Left lobe of liver (tissue), 2 donors: ENCODE measurements at regions not wholly inside any gene's neighbourhood (a gene's known extent, or its start where the extent isn't known, plus 50 kb on each side); places are given as distances from the start of the nearest gene placed in this dataset.
A peak's percentile ranks its signal among the peaks of the same experiment; 100 is the strongest.
"Not testable (repeated sequence)": the region's sequence is repeated elsewhere in the genome, so short reads cannot be mapped to it uniquely, and the experiment has no call there.

Experiments
- ATAC-seq: fragments of 200-7000 bp; cut with Tn5 transposase; one replicate; pipeline ENCODE4 v1.9.1; 2020; ENCODE audit warnings: mild to moderate bottlenecking, moderate library complexity
- DNase-seq: peaks from one replicate; pipeline ENCODE4 v3.0.0-alpha.2; 2020; ENCODE audit warnings: low spot score
- donor health status: DM: no; HTN: no; CAD: no; lungs with moderate emphysema.
- donor health status: DM: no; HTN: yes; CAD: no.

GRCh38 chr16:56029026-56029425, 153.9 kb upstream of the CES5A start:
- DNase-seq (no peak), ATAC-seq (no peak)

GRCh38 chr16:56022818-56023217, 147.6 kb upstream of the CES5A start:
- DNase-seq (no peak), ATAC-seq (no peak)

DNA sequence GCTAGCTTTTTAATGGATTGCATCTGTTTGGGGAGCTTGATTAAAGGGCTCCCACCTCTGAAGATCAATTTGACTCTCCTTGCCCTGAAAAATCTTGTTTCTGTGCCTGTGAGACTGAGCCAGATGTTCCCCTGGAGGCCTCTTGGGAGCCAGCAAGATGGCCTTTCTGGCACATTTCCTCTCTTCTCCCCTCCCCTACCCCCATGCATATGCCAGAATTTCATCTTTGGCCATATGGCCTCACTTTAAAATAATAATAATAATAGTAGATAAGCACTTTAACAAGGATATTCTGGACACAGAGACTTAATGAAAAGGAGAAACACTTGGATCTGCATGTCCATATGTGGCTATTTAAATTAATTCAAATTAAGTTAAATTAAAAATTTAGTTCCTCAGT, 144.1 kb upstream of the CES5A start:
- ATAC-seq (no peak), DNase-seq (no peak)

DNA sequence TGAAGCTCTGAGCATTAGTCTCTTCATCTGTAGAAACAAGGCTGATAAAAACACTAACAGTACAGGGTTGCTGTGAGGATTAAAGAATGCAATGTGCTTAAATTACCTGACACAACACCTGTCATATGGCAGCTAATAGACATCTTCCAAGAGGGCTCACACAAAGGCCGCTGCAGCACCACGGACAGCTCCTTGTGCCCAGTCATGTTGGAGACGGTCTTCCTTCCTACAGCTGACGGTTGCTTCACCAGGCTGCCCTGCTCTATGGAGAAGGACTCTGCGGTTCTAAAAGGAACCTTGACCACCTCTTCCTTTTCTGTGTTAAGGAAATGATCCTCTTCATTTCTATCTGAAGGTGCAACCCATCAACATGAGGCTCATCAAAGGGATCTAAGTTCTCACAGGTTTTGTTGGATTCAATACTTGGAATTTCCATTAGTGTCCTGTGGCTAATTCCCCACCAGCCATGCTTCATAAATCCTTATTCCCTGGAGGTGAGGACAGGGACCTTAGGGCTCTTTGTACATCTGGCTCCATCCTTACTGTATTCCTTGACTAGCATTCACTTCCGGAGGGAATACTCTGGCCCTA, 138.9 kb upstream of the CES5A start:
- DNase-seq: peak; percentile 56
- ATAC-seq: peak; percentile 85

DNA sequence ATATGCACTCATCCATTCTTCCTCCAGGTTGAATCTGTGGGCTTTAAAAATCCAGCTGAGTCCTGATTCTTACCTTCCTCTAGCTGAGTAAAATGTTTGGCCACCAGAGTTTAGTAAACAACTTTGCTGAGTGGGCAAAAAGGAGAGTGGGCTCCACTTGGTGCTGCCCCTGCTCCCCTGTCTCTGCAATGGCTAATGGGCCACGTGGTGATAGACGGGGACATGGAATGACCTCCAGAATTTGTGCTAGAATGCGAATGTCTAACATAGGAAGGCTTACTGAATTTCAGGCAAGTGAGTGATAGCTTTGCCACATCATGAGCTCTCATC, 137.3 kb upstream of the CES5A start:
- no peak for ATAC-seq
- DNase-seq: no peak

DNA sequence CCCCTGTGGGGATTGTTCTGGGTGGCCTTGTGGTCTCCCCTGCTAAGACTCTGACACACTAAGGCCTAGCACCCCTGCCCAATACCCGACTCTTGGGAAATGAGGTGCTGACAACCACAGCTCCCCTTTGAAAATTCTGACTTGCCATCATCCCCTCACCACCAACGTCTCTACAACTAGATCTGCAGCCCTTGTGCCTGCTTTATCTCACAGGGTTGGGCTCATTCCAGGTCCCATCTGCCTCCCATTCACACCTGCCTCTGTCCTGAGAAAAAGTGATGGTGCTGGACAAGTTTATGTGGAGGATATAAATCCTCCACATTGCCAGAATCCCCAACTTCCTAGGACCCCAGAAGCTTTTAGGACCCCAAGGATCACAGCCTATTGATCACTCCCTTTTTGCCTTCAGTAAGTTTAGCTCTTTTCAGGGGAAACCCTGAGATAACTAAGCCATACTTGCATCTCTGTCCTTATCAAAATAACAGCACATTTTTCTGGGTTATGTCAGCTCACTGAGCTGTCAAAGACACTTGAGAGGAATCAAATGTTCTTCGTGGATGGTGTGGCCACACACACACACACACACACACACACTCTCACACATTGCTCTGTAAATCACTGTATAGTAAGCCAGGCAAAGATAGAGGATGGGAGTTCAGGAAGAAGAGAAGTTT, 136.8 kb upstream of the CES5A start:
- ATAC-seq (no peak), DNase-seq (no peak)

DNA sequence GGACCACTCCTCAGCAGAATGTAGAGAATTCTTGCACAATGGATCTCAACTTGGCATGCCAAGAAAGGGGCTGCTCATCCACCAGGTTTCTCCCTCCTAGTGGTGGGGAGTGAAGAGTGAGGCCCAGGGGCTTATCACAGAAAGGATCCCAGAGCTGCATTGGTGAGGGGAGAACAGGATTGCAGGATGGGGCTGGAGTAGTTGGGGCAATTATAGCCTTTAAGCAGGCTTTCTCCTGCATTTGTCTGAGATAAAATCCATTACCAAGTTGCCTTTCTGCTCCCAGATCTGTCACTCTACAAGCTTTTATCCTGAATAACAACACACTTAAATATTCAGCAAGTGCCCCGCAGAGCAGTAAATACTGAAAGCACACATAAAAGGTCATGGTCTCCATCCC, 130.8 kb upstream of the CES5A start:
- ATAC-seq: no peak
- no peak for DNase-seq

DNA sequence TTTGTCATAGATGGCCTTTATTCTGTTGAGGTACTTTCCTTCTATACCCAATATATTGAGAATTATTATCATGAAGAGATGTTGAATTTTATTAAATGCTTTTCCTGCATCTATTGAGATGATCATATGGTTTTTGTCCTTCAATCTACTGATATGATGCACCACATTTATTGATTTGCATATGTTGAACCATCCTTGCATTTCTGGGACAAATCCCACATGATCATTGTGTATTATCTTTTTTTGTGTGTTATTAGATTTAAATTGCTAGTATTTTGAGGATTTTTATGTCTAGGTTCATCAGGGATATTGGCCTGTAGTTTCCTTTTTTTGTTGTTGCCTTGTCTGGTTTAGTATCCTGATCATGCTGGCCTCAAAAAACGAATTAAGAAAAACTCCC, 124.5 kb upstream of the CES5A start:
- ATAC-seq: no peak

DNA sequence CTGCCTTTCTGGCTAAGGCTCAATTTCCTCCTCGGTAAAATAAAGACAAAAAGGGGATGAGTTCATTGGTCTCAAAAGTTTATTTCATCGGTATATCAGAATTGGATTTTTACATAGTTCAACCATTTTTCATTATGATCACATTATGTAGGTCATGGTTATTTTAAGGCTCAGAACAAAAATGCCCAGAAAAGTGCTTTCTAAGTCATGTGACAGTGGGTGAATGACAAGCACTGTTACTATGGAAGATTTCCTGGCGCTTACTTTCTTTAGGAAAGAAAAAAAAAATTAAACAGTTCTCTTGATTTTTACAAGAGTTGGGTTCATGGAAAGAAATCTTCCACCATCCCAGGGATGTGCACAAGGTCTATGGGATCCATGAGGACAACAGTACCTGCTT, 117.9 kb upstream of the CES5A start:
- no peak for ATAC-seq

More for the DNA sequence above, 124.5 kb upstream of the CES5A start:
- DNase-seq: no peak

DNA sequence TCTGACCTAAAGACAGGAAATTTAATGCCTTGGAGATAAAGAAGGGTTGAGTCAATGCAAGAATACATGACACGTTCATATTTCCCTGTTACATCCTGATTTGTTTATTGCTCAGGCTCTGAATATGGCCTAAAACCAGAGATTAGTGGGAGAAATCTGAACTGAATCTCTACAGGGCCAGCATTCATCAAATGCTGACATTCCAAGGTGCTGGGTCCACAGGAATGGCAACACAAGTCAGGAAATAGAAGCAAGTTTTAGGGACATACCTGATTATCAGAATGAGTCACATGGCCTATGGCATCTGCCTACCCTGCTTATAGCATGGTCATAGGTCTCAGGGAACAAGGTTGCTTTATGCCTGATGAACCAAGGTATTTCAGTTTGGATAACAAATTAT, 117.4 kb upstream of the CES5A start:
- ATAC-seq: no peak
- DNase-seq: no peak

More for the DNA sequence above, 117.9 kb upstream of the CES5A start:
- no peak for DNase-seq

DNA sequence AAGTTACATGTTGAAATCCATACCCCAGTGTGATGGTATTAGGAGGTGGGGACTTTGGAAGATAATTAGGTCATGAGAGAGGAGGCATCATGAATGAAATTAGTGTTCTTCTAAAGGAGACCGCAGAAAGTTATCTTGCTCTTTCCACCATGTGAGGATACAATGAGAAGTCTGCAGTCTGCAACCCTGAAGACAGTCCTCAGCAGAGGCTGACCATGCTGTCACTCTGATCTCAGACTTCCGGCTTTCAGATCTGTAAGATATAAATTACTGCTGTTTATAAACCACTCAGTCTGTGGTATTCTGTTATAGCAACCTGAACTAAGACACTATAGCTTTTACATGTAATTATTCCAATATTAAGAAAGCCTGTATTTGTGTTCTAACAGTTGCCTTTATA, 116.7 kb upstream of the CES5A start:
- ATAC-seq: no peak
- no peak for DNase-seq

- DNase-seq (no peak), ATAC-seq (no peak)
These were observed 114.4 kb upstream of the CES5A start for GRCh38 chr16:55989569-55989907.

DNA sequence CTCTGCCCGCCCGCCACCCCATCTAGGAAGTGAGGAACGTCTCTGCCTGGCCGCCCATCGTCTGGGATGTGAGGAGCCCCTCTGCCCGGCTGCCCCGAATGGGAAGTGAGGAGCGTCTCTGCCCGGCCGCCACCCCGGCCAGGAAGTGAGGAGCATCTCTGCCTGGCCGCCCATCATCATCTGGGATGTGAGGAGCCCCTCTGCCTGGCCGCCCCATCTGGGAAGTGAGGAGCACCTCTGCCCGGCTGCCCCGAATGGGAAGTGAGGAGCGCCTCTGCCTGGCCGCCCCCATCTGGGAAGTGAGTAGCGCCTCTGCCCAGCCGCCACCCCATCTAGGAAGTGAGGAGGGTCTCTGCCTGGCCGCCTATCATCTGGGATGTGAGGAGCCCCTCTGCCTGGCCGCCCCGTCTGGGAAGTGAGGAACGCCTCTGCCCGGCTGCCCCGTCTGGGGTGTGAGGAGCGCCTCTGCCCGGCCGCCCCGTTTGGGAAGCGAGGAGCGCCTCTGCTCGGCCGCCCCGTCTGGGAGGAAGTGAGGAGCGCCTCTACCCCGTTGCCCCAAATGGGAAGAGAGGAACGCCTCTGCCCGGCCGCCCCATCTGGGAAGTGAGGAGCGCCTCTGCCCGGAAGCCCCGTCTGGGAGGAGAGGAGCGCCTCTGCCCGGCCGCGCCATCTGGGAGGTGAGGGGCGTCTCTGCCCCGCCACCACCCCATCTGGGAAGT, 113.8 kb upstream of the CES5A start:
- DNase-seq, ATAC-seq: not testable (repeated sequence)

- DNase-seq (no peak), ATAC-seq (no peak)
These were observed 112.8 kb upstream of the CES5A start for GRCh38 chr16:55988013-55988412.

- ATAC-seq (no peak), DNase-seq (no peak)
These were observed 107.4 kb upstream of the CES5A start for GRCh38 chr16:55982597-55982996.

- no peak for DNase-seq
- ATAC-seq: no peak
These were observed 106.4 kb upstream of the CES5A start for GRCh38 chr16:55981557-55981956.

DNA sequence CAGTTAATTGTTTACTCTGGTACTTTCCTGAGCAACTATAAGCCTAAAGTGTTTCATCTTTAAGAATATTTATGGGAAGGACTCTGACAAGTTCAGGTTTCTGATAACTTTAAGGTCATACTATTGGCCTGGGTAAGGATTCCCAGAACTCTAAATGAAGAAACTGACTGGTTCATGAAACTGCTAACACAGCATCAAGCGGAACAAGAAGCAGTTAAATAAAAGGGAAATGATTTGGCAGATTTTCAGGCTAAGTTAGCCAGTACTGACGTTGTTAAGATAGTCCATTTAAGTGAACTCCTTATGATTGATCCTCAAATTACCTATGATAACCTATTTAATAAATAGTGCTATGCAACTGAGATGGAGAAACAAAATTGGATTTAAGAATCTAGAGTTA, 101.6 kb upstream of the CES5A start:
- ATAC-seq (no peak), DNase-seq (no peak)

DNA sequence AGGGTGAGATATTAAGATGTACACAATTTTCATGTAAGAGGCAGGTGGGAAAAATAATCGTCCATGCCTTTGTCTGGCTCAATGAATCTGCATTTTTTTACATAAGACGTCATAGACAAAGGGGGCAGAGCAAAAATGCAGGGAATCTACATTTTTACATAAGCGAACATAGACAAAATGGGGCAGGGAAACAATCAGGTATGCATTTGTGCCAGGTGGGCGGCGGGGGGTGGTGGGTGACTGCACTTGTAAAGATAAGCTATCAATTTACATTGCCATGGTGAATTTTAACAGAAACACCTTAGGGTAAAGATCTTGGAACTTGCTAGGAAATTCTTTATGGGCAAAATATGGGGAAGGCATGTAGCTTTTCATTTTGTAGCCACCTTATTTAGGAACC, 96.3 kb upstream of the CES5A start:
- DNase-seq (no peak), ATAC-seq (no peak)

DNA sequence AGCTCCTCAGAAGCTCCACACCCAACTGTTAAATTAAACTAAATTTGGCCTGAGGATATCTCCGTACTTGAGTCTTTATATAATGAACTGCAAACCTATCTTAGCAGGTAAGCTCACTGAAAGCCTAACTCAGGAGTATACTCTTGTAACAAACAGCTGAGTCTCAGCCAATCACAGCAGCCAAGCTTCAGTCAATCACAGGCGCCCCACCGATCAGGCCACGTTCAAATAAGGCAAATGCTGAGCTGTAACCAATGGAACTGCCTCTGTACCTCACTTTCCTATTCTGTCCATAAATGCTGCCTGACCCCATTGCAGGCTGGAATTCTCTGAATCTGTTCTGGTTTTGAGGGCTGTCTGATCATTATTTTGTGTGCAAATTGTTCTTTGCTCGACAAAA, 93.0 kb upstream of the CES5A start:
- ATAC-seq (no peak), DNase-seq (no peak)

- DNase-seq (no peak), ATAC-seq (no peak)
These were observed 89.8 kb upstream of the CES5A start for GRCh38 chr16:55964923-55965475.

- DNase-seq (no peak), ATAC-seq (peak; percentile 33)
These were observed 80.7 kb upstream of the CES5A start for GRCh38 chr16:55955845-55956244.

DNA sequence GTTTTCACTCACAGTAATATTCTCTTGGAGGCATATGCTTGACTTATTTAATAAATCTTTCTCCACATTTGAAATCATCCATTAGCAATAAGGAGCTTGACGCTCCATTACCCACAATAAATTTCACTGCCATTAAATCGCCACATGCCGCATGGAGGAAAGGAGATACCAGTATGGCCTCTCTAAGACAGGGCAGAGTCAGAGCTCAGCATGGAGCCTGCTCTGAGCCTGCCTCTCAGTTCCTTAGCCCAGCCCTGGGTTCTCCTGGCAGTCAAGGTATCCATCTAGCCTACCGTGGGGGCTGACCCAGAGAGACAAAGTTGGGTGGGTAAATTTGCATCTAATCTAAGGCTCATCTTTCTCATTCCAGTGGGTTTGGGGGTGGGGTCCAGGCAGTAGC, 80.3 kb upstream of the CES5A start:
- DNase-seq (no peak), ATAC-seq (no peak)
